Liver (tissue), 8 donors: ENCODE measurements at regions not wholly inside any gene's neighbourhood (a gene's known extent, or its start where the extent isn't known, plus 50 kb on each side); places are given as distances from the start of the nearest gene placed in this dataset.

Experiments
- DNase-seq: peaks from one replicate; pipeline ENCODE4 v3.0.0-alpha.2; 2017; ENCODE audit warnings: low spot score
- H3K27ac ChIP-seq, 2 donors: one replicate each; pipeline ENCODE4 v1.7.0; 2013; ENCODE audit warnings: inconsistent platforms in 2 of 2, low read length in 2 of 2, control low read depth in 1 of 2, low read depth in 1 of 2, mild to moderate bottlenecking in 1 of 2
- H3K27me3 ChIP-seq, 4 donors: one replicate each; pipeline versions ENCODE4 v1.6.1 to v1.7.0; 2013; ENCODE audit warnings: low read length in 3 of 4, inconsistent platforms in 1 of 4, mild to moderate bottlenecking in 1 of 4, moderate library complexity in 1 of 4; ENCODE audit not compliant: control insufficient read depth in 4 of 4, insufficient read depth in 4 of 4
- H3K36me3 ChIP-seq, 4 donors: one replicate each; pipeline versions ENCODE4 v1.6.1 to v1.7.0; 2013; ENCODE audit warnings: low read length in 3 of 4, mild to moderate bottlenecking in 3 of 4, low read depth in 1 of 4, moderate library complexity in 1 of 4; ENCODE audit not compliant: control insufficient read depth in 4 of 4, insufficient read depth in 3 of 4
- H3K4me1 ChIP-seq, 4 donors: one replicate each; pipeline versions ENCODE4 v1.6.1 to v1.7.0; 2013; ENCODE audit warnings: low read length in 3 of 4, mild to moderate bottlenecking in 3 of 4, moderate library complexity in 1 of 4; ENCODE audit not compliant: control insufficient read depth in 4 of 4, insufficient read depth in 4 of 4
- H3K4me3 ChIP-seq, 3 donors: one replicate each; pipeline versions ENCODE4 v1.6.1 to v1.7.0; 2013; ENCODE audit warnings: low read length in 3 of 3, control low read depth in 1 of 3, low read depth in 1 of 3, mild to moderate bottlenecking in 1 of 3
- H3K9ac ChIP-seq, 2 donors: one replicate each; pipeline ENCODE4 v1.7.0; 2013; ENCODE audit warnings: low read length in 2 of 2, mild to moderate bottlenecking in 2 of 2, moderate library complexity in 2 of 2, control low read depth in 1 of 2, low read depth in 1 of 2
- H3K9me3 ChIP-seq, 4 donors: one replicate each; pipeline versions ENCODE4 v1.6.1 to v1.7.0; 2013; ENCODE audit warnings: low read length in 3 of 4; ENCODE audit not compliant: control insufficient read depth in 4 of 4
- ATF3 ChIP-seq: IDR thresholded peaks from 2 replicates; pipeline ENCODE4 v1.6.1; 2016; ENCODE audit warnings: antibody characterized with exemption
- CTCF ChIP-seq: fragments of 150-350 bp; IDR thresholded peaks from 2 replicates; pipeline ENCODE4 v1.5.1; 2017; ENCODE audit warnings: improper control_type of control experiment, low read depth, low read length; ENCODE audit not compliant: missing input control
- EGR1 ChIP-seq, 2 donors: IDR thresholded peaks; 2 replicates each; pipeline ENCODE4 v1.6.1; 2016 to 2018; ENCODE audit warnings: antibody characterized with exemption in 2 of 2, low read depth in 2 of 2
- FOXA1 ChIP-seq: IDR thresholded peaks from 2 replicates; pipeline ENCODE4 v1.6.1; 2016; ENCODE audit warnings: antibody characterized with exemption
- FOXA2 ChIP-seq: IDR thresholded peaks from 2 replicates; pipeline ENCODE4 v1.6.1; 2016; ENCODE audit warnings: antibody characterized with exemption
- GABPA ChIP-seq, 2 donors: IDR thresholded peaks in 1 of 2; conservative IDR thresholded peaks in 1 of 2; 2 replicates each; pipeline ENCODE4 v1.6.1; 2016; ENCODE audit warnings: antibody characterized with exemption in 2 of 2, mild to moderate bottlenecking in 1 of 2, moderate library complexity in 1 of 2
- HNF4G ChIP-seq: IDR thresholded peaks from 2 replicates; pipeline ENCODE4 v1.6.1; 2016; ENCODE audit warnings: antibody characterized with exemption
- JUND ChIP-seq, 2 donors: IDR thresholded peaks; 2 replicates each; pipeline ENCODE4 v1.6.1; 2016; ENCODE audit warnings: antibody characterized with exemption in 2 of 2
- MAX ChIP-seq: IDR thresholded peaks from 2 replicates; pipeline ENCODE4 v1.6.1; 2016; ENCODE audit warnings: antibody characterized with exemption
- RAD21 ChIP-seq, 2 donors: IDR thresholded peaks; 2 replicates each; pipeline ENCODE4 v1.6.1; 2016; ENCODE audit warnings: antibody characterized with exemption in 2 of 2, mild to moderate bottlenecking in 2 of 2
- REST ChIP-seq: IDR thresholded peaks from 2 replicates; pipeline ENCODE4 v1.6.1; 2016; ENCODE audit warnings: antibody characterized with exemption, mild to moderate bottlenecking
- RXRA ChIP-seq, 2 donors: IDR thresholded peaks; 2 replicates each; pipeline ENCODE4 v1.6.1; 2017 to 2018; ENCODE audit warnings: antibody characterized with exemption in 2 of 2, mild to moderate bottlenecking in 1 of 2
- SP1 ChIP-seq: IDR thresholded peaks from 2 replicates; pipeline ENCODE4 v1.6.1; 2018; ENCODE audit warnings: antibody characterized with exemption, mild to moderate bottlenecking
- TAF1 ChIP-seq: conservative IDR thresholded peaks from 2 replicates; pipeline ENCODE4 v1.6.1; 2016; ENCODE audit warnings: antibody characterized with exemption, mild to moderate bottlenecking
- YY1 ChIP-seq: IDR thresholded peaks from 2 replicates; pipeline ENCODE4 v1.6.1; 2016; ENCODE audit warnings: antibody characterized with exemption, mild to moderate bottlenecking
- ZBTB33 ChIP-seq: IDR thresholded peaks from 2 replicates; pipeline ENCODE4 v1.6.1; 2016; ENCODE audit warnings: antibody characterized with exemption
- WGBS: extraction: QIAGEN DNeasy Blood & Tissue Kit; methylation state at CpG from one replicate; pipeline ENCODE4 v1.1.7; 2013; 5-methylcytosine and 5-hydroxymethylcytosine counted together
- donor health status: healthy.
- donor health status: healthy.
- donor health status: healthy.
- donor health status: healthy.
- donor health status: healthy.

- no peak for TF ChIP-seq CTCF
- H3K4me1 ChIP-seq: no peaks in the 10 kb centered on the region
- 42% methylated on average over 3 of the region's 3 CpGs for WGBS
- no peak overlapping the region for H3K9ac ChIP-seq
- H3K27ac ChIP-seq: no peak overlapping the region
- no peaks in the 10 kb centered on the region for H3K9me3 ChIP-seq
- no peaks in the 10 kb centered on the region for H3K36me3 ChIP-seq
- no peak for DNase-seq
- H3K27me3 ChIP-seq: peaks cover 0 to under 1% (median 0%) of the 10 kb centered on the region in 4 donors
- H3K4me3 ChIP-seq: no peak overlapping the region
Measured at GRCh38 chrX:138349351-138349750, 362.2 kb downstream of the FGF13 start.

- WGBS: 91% methylated on average over 2 of the region's 2 CpGs
- H3K27me3 ChIP-seq: no peaks in the 10 kb centered on the region
- no peak for DNase-seq
- no peaks in the 10 kb centered on the region for H3K4me1 ChIP-seq
- no peak overlapping the region for H3K27ac ChIP-seq
- TF ChIP-seq ATF3 (no peak), SP1 (no peak), GABPA (IDR thresholded peaks at IDR 0.05 in 1 of 2, conservative IDR thresholded peaks at IDR 0.05 in 1 of 2) (no peak), CTCF (no peak), MAX (no peak), FOXA1 (no peak), TAF1 (no peak), REST (no peak), RXRA (IDR thresholded peaks at IDR 0.05) (no peak), RAD21 (IDR thresholded peaks at IDR 0.05) (no peak), EGR1 (IDR thresholded peaks at IDR 0.05; ENCODE audit: low read depth in 2 of 2) (no peak), HNF4G (no peak), JUND (IDR thresholded peaks at IDR 0.05) (no peak), ZBTB33 (no peak), FOXA2 (no peak), YY1 (no peak)
- H3K9me3 ChIP-seq: peaks cover 0 to 7% (median 0%) of the 10 kb centered on the region in 4 donors
- no peak overlapping the region for H3K9ac ChIP-seq
- H3K36me3 ChIP-seq: no peaks in the 10 kb centered on the region
- no peak overlapping the region for H3K4me3 ChIP-seq
Measured at GRCh38 chrX:138378876-138379275, 332.6 kb downstream of the FGF13 start.
